ENCODE measurements at regions not wholly inside any gene's neighbourhood (a gene's known extent, or its start where the extent isn't known, plus 50 kb on each side); places are given as distances from the start of the nearest gene placed in this dataset.
"Not testable (repeated sequence)": the region's sequence is repeated elsewhere in the genome, so short reads cannot be mapped to it uniquely, and the experiment has no call there.

- not testable (repeated sequence) for TF ChIP-seq POLR2AphosphoS5 (IDR thresholded peaks at IDR 0.05; ENCODE audit: borderline replicate concordance, low read depth, low read length); EZH2 (IDR thresholded peaks at IDR 0.05)
These were observed 125.3 kb upstream of the NBPF26 start for GRCh38 chr1:120598331-120598951.
